ENCODE measurements at regions not wholly inside any gene's neighbourhood (a gene's known extent, or its start where the extent isn't known, plus 50 kb on each side); places are given as distances from the start of the nearest gene placed in this dataset.

DNA sequence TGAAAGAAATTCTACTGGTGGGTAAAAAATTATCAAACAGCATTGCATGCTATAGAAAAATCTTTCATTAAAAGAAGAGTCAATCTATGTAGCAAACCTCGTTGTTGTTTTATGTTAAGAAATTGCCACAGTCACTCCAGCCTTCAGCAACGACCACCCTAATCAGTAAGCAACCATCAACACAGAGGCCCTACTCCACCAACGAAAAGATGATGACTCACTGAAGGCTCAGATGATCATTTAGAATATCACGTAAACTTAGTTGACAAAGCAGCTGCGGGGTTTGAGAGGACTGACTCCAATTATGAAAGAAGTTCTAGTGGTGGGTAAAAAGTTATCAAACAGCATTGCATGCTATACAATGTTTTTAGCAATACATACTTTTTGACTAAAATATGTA is 242.6 kb downstream of the DRD1 start:
- Histone ChIP-seq H3K4me1 (no peaks in the 10 kb centered on the region), H3K27me3 (no peaks in the 10 kb centered on the region), H3K36me3 (no peaks in the 10 kb centered on the region), H3K27ac (no peak overlapping the region), H3K4me3 (no peak overlapping the region), H3K9me3 (peaks cover 0 to 5% (median 0%) of the 10 kb centered on the region in 4 donors)
- DNase-seq: no peak
- no peak for TF ChIP-seq CTCF (IDR thresholded peaks at IDR 0.05)
- TF ChIP-seq POLR2AphosphoS5 (IDR thresholded peaks at IDR 0.05): no peak
- no peak for TF ChIP-seq EP300 (IDR thresholded peaks at IDR 0.05)
- no peak for TF ChIP-seq POLR2A (IDR thresholded peaks at IDR 0.05)
- intact Hi-C loops (cut with DNase I): no loop called here
- 63 to 75% methylated on average over 5 of the region's 5 CpGs for WGBS, 2 donors

DNA sequence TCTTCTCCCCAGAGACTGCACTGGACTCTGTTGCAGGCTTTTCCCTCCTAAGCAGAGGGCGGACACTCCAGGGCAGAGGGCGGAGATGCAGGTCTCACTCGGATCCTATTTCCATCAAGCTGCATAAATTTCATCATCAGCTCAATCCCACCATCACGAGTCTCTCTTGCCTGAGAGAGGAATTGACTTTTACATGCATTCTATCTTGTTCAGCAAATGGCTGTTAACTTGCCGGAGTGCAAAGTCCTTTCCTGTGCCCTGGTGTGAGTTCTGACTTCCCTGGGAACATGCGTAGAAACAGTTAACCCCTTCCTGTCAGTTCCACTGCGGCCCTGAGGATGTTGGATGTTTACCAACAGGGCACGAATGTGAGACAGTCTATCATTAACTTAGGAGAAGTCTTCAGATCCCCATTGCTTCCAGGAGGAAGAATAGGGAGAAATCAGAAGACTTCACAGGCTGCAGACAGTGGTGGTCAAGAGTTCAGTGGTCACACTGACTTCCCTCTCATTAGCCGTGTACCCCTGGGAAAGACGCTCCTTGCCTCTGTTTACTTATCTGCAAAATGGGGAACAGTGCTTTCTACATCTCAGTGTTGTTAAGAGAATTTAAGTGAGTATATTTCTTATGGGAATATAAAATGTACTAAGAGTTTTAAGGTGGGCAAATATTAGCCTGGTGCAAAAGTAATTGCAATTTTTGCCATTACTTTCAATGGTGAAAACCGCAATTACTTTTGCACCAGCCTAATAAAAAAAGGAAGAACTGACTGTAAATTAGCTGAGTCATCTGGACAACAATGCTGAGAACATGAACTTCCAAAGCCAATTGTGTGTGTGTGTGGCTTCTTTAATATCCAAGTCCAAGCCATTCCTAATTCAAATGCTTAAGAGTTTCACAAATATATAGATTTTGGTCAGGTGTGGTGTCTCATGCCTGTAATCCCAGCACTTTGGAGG is 248.0 kb downstream of the DRD1 start:
- H3K4me3 ChIP-seq: no peak overlapping the region
- no peak overlapping the region for H3K27ac ChIP-seq
- no peaks in the 10 kb centered on the region for H3K36me3 ChIP-seq
- 25 to 31% methylated on average over 11 of the region's 11 CpGs for WGBS, 2 donors
- peaks cover 0 to 2% (median 0%) of the 10 kb centered on the region in 4 donors for H3K9me3 ChIP-seq
- no peak for TF ChIP-seq EP300 (IDR thresholded peaks at IDR 0.05)
- no peak for TF ChIP-seq CTCF (IDR thresholded peaks at IDR 0.05)
- TF ChIP-seq POLR2A (IDR thresholded peaks at IDR 0.05): no peak
- no peak for TF ChIP-seq POLR2AphosphoS5 (IDR thresholded peaks at IDR 0.05)
- DNase-seq: no peak
- no peaks in the 10 kb centered on the region for H3K4me1 ChIP-seq
- intact Hi-C loops (cut with DNase I): no loop called here
- no peaks in the 10 kb centered on the region for H3K27me3 ChIP-seq

DNA sequence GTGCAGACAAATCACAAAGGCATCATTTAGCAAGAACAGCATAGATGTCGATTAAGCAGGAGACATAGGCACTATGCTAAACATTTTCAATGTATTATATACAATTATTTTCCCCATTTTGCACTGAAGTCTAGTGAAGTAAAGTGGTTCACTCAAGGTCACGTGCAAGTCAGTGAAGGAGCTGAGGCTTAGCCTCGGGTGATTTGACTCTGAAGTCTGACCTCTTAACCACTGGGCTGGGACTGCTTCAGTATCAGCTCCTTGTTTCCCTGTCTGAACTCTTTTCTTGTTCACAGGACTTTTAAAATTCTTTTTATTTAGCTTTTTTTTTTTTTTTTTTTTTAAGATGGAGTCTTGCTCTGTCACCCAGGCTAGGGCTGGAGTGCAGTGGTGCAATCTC is 262.7 kb downstream of the DRD1 start:
- no peak overlapping the region for H3K4me3 ChIP-seq
- intact Hi-C loops (cut with DNase I): no loop called here
- no peaks in the 10 kb centered on the region for H3K9me3 ChIP-seq
- TF ChIP-seq CTCF (IDR thresholded peaks at IDR 0.05): no peak
- TF ChIP-seq POLR2AphosphoS5 (IDR thresholded peaks at IDR 0.05): no peak
- TF ChIP-seq POLR2A (IDR thresholded peaks at IDR 0.05): no peak
- no peak for TF ChIP-seq EP300 (IDR thresholded peaks at IDR 0.05)
- H3K4me1 ChIP-seq: no peaks in the 10 kb centered on the region
- 84 to 86% methylated on average over 3 of the region's 3 CpGs for WGBS, 2 donors
- no peaks in the 10 kb centered on the region for H3K36me3 ChIP-seq
- no peaks in the 10 kb centered on the region for H3K27me3 ChIP-seq
- no peak for DNase-seq
- no peak overlapping the region for H3K27ac ChIP-seq

DNA sequence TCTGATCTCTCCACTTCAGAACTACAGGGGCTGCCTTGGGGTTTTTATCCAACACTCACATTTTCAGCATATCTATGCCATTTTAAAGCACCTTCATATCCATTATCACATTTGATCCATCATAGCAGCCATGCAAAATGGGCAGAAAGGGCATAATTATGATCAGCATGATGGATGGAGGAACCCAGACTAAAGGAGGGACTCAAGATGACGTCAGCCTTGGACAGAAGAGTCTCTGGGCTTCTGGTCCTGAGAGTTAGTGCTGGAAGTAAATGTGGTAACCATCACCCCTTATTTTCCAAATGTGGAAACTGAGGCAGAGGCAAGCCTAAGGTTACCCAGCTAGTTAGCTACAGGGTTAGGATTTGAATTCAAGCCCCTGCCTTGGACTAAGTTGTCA is 273.1 kb downstream of the DRD1 start:
- H3K27me3 ChIP-seq: no peaks in the 10 kb centered on the region
- H3K36me3 ChIP-seq: no peaks in the 10 kb centered on the region
- WGBS, 2 donors: 86 to 92% methylated on average over 1 of the region's 1 CpG
- DNase-seq: no peak
- no peaks in the 10 kb centered on the region for H3K4me1 ChIP-seq
- no peak overlapping the region for H3K4me3 ChIP-seq
- no peaks in the 10 kb centered on the region for H3K9me3 ChIP-seq
- intact Hi-C loops (cut with DNase I): no loop called here
- H3K27ac ChIP-seq: no peak overlapping the region
- TF ChIP-seq POLR2A (IDR thresholded peaks at IDR 0.05) (no peak), POLR2AphosphoS5 (IDR thresholded peaks at IDR 0.05) (no peak), EP300 (IDR thresholded peaks at IDR 0.05) (no peak), CTCF (IDR thresholded peaks at IDR 0.05) (no peak)

Measured in sigmoid colon (tissue), 6 donors.